ENCODE measurements at regions not wholly inside any gene's neighbourhood (a gene's known extent, or its start where the extent isn't known, plus 50 kb on each side); places are given as distances from the start of the nearest gene placed in this dataset.

DNA sequence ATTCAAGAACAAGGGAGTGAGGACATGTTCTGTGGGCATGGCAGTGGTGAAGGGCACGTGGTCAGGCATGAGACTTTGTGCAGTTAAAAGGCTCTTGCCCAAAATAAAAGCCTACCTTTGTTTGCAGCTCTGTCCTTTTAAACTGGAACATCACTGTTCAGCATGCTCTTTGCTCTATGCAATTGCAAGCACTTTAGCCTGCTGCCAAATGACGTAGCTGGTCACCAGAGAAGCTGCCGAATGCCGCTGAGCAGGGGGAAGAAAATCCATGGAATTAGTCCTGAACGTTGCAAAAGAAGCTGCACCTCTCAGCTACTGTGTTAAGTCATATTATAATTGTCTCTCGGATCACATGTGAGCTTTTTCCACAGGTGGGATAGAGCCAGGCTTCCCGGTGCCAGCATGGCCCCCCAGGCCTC, 176.3 kb upstream of the DIO2 start:
- no peak for TF ChIP-seq POLR2A (IDR thresholded peaks at IDR 0.05)
- TF ChIP-seq, protein P1, sequence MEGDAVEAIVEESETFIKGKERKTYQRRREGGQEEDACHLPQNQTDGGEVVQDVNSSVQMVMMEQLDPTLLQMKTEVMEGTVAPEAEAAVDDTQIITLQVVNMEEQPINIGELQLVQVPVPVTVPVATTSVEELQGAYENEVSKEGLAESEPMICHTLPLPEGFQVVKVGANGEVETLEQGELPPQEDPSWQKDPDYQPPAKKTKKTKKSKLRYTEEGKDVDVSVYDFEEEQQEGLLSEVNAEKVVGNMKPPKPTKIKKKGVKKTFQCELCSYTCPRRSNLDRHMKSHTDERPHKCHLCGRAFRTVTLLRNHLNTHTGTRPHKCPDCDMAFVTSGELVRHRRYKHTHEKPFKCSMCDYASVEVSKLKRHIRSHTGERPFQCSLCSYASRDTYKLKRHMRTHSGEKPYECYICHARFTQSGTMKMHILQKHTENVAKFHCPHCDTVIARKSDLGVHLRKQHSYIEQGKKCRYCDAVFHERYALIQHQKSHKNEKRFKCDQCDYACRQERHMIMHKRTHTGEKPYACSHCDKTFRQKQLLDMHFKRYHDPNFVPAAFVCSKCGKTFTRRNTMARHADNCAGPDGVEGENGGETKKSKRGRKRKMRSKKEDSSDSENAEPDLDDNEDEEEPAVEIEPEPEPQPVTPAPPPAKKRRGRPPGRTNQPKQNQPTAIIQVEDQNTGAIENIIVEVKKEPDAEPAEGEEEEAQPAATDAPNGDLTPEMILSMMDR (IDR thresholded peaks at IDR 0.05), result no peak
